OCI-LY3 (cell line): ENCODE measurements at regions not wholly inside any gene's neighbourhood (a gene's known extent, or its start where the extent isn't known, plus 50 kb on each side); places are given as distances from the start of the nearest gene placed in this dataset.

ENCODE experiments used
- EZH2phosphoT487 ChIP-seq: fragments of 200-600 bp; shearing (Covaris generic); IDR thresholded peaks from 2 replicates; pipeline ENCODE4 v1.6.1; 2018; ENCODE audit warnings: antibody characterized with exemption, mixed run types, low read depth
- TF ChIP-seq, protein P1 (sequence below): fragments of 200-600, 300-600 bp; sonication (generic); IDR thresholded peaks from 2 replicates; pipeline ENCODE4 v1.5.1; 2014; ENCODE audit warnings: antibody characterized with exemption, low read length, low read depth

DNA sequence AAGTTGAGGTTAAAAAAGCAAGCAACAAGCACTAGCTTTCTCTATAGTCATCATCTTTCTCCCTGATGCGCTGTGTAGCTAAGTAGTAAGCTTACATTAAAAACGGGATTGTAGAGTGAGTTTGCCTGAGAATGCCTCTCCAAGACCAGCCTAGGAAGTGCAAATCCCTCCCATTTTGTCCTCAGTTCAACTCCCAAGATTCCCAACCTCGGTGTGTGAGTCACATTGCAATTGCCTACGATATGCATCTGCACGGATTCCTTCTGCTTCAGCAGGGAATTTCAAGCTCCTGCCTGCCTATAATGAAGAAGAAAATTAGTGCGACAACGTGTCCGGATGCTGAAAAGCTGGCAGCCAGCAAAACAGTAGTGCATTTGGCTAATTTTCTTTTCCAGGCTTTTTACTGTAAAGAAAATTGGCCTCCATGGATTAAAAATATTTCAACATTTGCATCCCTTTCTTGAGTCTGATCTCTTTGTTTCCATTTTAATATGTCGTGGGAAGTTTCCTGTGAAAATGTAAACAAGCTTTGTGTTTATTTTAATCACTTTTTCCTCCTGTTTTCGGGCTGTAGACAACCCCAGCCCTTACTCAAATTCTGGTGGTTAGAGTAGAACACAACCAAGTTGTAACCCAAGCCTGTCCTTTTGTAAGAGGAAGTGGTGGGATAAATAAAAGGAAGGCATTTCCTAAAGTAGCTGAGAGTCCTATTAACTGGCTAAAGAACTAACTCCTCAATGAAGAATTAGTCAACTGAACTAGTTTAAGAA is 58.4 kb upstream of the TET2 start:
- TF ChIP-seq EZH2phosphoT487 = no peak
- TF ChIP-seq, protein P1, sequence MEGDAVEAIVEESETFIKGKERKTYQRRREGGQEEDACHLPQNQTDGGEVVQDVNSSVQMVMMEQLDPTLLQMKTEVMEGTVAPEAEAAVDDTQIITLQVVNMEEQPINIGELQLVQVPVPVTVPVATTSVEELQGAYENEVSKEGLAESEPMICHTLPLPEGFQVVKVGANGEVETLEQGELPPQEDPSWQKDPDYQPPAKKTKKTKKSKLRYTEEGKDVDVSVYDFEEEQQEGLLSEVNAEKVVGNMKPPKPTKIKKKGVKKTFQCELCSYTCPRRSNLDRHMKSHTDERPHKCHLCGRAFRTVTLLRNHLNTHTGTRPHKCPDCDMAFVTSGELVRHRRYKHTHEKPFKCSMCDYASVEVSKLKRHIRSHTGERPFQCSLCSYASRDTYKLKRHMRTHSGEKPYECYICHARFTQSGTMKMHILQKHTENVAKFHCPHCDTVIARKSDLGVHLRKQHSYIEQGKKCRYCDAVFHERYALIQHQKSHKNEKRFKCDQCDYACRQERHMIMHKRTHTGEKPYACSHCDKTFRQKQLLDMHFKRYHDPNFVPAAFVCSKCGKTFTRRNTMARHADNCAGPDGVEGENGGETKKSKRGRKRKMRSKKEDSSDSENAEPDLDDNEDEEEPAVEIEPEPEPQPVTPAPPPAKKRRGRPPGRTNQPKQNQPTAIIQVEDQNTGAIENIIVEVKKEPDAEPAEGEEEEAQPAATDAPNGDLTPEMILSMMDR = no peak
